ENCODE measurements at regions not wholly inside any gene's neighbourhood (a gene's known extent, or its start where the extent isn't known, plus 50 kb on each side); places are given as distances from the start of the nearest gene placed in this dataset.

GRCh38 chr22:34986523-34986922 is 79.4 kb upstream of the ISX start:
- no peak overlapping the region for H3K4me3 ChIP-seq (ENCODE audit: low read depth, low read length)
- no peak for TF ChIP-seq CTCF (IDR thresholded peaks at IDR 0.05; ENCODE audit: low read depth, low read length)

- no peak for TF ChIP-seq CTCF (IDR thresholded peaks at IDR 0.05; ENCODE audit: low read depth, low read length)
Measured at GRCh38 chr22:34992672-34993071, 73.3 kb upstream of the ISX start.

GRCh38 chr22:34993548-34993947 is 72.4 kb upstream of the ISX start:
- no peak overlapping the region for H3K4me3 ChIP-seq (ENCODE audit: low read depth, low read length)
- TF ChIP-seq CTCF (IDR thresholded peaks at IDR 0.05; ENCODE audit: low read depth, low read length): no peak

More at GRCh38 chr22:34992672-34993071, 73.3 kb upstream of the ISX start:
- H3K4me3 ChIP-seq (ENCODE audit: low read depth, low read length): no peak overlapping the region

- TF ChIP-seq CTCF (IDR thresholded peaks at IDR 0.05; ENCODE audit: low read depth, low read length): no peak
- H3K4me3 ChIP-seq (ENCODE audit: low read depth, low read length): no peak overlapping the region
Measured at GRCh38 chr22:34997633-34998299, 68.2 kb upstream of the ISX start.

GRCh38 chr22:34998921-34999320 is 67.0 kb upstream of the ISX start:
- no peak overlapping the region for H3K4me3 ChIP-seq (ENCODE audit: low read depth, low read length)
- TF ChIP-seq CTCF (IDR thresholded peaks at IDR 0.05; ENCODE audit: low read depth, low read length): no peak

GRCh38 chr22:35008213-35008612 is 57.7 kb upstream of the ISX start:
- H3K4me3 ChIP-seq (ENCODE audit: low read depth, low read length): no peak overlapping the region
- no peak for TF ChIP-seq CTCF (IDR thresholded peaks at IDR 0.05; ENCODE audit: low read depth, low read length)

- no peak overlapping the region for H3K4me3 ChIP-seq (ENCODE audit: low read depth, low read length)
- no peak for TF ChIP-seq CTCF (IDR thresholded peaks at IDR 0.05; ENCODE audit: low read depth, low read length)
Measured at GRCh38 chr22:35010543-35010942, 55.4 kb upstream of the ISX start.
